EH (cell line): ENCODE measurements at regions not wholly inside any gene's neighbourhood (a gene's known extent, or its start where the extent isn't known, plus 50 kb on each side); places are given as distances from the start of the nearest gene placed in this dataset.

ENCODE experiments used
- DNase-seq: peaks from one replicate; pipeline ENCODE4 v3.0.0-alpha.2; 2015; ENCODE audit warnings: low read depth

- DNase-seq, result no peak
These were observed 537.5 kb downstream of the QKI start for GRCh38 chr6:163952005-163952404.

- no peak for DNase-seq
These were observed 536.8 kb downstream of the QKI start for GRCh38 chr6:163951326-163951725.

- peak; percentile 58 for DNase-seq
These were observed 535.6 kb downstream of the QKI start for GRCh38 chr6:163950159-163950558.

- no peak for DNase-seq
These were observed 534.9 kb downstream of the QKI start for GRCh38 chr6:163949431-163949830.

GRCh38 chr6:163948250-163948649 is 533.7 kb downstream of the QKI start:
- no peak for DNase-seq

GRCh38 chr6:163947276-163947675 is 532.8 kb downstream of the QKI start:
- DNase-seq, result no peak

- no peak for DNase-seq
These were observed 531.9 kb downstream of the QKI start for GRCh38 chr6:163946437-163946836.

GRCh38 chr6:163945808-163946207 is 531.3 kb downstream of the QKI start:
- DNase-seq, result no peak

- no peak for DNase-seq
These were observed 530.4 kb downstream of the QKI start for GRCh38 chr6:163944897-163945296.

GRCh38 chr6:163943607-163944385 is 529.3 kb downstream of the QKI start:
- no peak for DNase-seq

- no peak for DNase-seq
These were observed 528.3 kb downstream of the QKI start for GRCh38 chr6:163942790-163943189.

- DNase-seq, result no peak
These were observed 527.1 kb downstream of the QKI start for GRCh38 chr6:163941624-163941976.

GRCh38 chr6:163940705-163941623 is 526.4 kb downstream of the QKI start:
- peak; percentile 19 for DNase-seq

GRCh38 chr6:163937071-163937470 is 522.6 kb downstream of the QKI start:
- no peak for DNase-seq

GRCh38 chr6:163935158-163935762 is 520.7 kb downstream of the QKI start:
- peak; percentile 43 for DNase-seq

GRCh38 chr6:163930012-163930411 is 515.5 kb downstream of the QKI start:
- no peak for DNase-seq

- DNase-seq, result no peak
These were observed 515.0 kb downstream of the QKI start for GRCh38 chr6:163929538-163929937.

- peak; percentile 39 for DNase-seq
These were observed 512.1 kb downstream of the QKI start for GRCh38 chr6:163926642-163927041.

- DNase-seq, result no peak
These were observed 511.3 kb downstream of the QKI start for GRCh38 chr6:163925839-163926238.

- DNase-seq, result no peak
These were observed 509.3 kb downstream of the QKI start for GRCh38 chr6:163923658-163924411.

- no peak for DNase-seq
These were observed 508.0 kb downstream of the QKI start for GRCh38 chr6:163922562-163922961.

GRCh38 chr6:163919652-163920051 is 505.1 kb downstream of the QKI start:
- no peak for DNase-seq
